GM19035 (cell line): ENCODE measurements at regions not wholly inside any gene's neighbourhood (a gene's known extent, or its start where the extent isn't known, plus 50 kb on each side); places are given as distances from the start of the nearest gene placed in this dataset.

Experiments
- ATAC-seq: cut with Tn5 transposase; IDR thresholded peaks from one replicate; pipeline ENCODE4 v1.9.1; 2021; ENCODE audit not compliant: unreplicated experiment

DNA sequence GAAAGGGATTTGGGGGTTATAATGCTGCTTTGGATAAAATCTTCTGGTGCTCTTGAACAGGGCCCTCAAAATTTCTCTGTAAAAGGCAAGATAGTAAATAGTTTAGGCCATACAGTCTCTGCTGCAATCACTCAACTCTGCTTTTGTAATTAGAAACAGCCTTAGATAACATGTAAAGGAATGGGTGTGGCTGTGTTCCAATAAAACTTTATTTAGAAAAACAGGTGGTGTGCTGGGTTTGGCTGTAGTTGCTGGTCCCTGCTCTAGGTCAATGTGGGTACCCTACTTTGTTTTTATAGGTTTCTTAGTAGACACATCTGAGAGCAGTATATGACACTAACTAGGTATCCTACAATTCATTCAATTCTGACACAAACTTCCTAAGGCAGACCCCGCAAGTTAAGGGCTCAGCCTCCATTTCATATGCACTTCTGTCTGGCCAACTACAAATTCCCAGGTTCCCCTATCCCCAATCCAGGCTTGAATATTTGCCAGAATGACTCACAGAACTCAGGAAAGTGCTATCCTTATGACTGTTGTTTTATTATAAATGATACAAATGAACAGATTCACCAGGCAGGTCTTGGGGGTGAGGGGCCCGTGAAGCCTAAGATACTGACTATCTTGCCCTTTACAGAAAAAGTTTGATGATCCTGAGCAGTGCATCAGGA, 349.9 kb downstream of the RPS24 start:
- ATAC-seq: no peak

DNA sequence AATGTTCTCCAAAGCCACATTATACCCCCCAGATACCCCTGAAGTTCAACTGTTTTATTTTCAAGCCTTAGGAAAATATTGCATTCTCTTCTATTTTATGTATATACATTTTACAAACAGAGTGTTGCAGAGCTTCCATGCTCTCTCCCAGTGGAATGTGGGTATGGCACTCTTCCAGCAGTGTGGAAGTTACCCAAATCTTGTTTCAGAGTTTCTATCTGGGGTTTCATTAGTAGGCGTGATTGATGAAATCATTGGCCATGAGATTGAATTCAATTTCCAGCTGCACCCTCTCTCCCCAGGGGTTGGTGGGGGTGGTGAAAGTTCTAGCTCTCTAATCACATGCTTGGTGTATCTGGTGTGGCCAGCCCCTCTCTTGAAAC, 350.4 kb downstream of the RPS24 start:
- ATAC-seq: no peak

DNA sequence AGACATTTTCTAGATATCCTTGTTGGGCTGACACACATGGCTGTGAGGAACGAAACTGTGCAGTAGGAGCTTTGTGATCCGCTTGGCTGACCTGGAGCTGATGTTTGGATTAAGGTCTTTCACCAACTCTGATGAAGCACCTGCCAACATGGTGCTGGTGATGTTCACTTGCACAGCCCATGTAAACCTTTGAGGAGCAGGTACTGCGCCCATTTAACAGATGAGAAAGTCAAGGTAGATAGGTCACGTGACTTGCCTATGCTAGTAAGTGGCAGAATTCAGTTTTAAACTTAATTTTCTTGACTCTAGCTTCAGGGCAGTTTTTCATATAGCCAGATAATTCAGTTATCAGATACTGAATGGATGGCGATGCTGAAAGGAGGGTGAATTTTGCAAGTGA, 351.9 kb downstream of the RPS24 start:
- no peak for ATAC-seq

DNA sequence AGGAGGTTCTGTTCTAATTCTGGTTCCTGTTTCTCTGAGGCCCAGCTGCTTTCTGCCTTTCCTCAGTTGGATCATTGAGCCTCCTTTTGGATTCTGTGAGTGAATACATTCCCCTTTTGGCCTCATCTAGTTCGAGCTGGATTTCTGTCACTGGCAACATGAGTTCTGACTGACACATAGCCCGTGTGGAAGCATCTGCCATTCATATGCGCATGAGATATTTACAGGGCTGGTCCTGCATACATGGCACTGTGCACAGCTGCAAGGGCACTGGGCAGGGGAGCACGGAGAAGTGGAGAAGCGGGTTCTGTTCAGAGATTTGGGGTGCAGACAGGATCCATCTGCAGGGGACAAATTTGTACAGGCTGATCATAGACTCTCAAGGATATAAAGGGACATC, 352.8 kb downstream of the RPS24 start:
- ATAC-seq: no peak

DNA sequence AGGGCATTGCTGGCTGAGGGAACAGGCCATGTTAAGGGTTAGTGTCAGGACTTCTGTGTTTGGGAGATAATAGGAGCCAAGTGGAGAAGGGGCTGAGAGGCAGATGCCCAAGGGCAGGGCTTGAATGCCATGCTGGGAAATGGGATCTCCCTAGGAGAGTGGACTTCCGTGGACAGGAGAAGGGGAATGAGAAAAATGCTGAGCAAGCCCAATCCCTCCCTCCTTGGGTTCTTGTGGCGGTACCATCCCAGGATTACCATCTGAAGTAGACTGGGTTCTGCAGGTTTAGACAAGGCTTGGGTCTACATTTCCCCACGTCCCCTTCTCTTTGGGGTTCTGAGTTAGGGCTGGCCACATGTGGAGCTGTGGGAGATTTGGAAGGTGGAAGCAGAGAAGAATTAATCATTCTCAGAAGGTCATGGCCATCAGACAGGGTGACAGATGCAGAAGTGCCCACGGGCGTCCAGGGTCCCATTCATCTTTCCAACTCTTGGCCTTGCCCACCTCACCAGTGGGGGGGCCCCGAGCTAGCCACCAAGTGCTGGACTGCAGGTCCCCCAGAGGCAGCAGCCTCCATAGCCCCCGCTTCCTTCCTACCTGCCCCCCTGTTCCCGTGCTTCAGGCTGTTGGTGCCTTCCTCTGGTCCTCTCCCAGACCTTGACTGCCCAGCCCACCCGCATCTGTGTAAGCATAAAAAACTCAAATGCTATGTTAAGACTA, 354.8 kb downstream of the RPS24 start:
- no peak for ATAC-seq

DNA sequence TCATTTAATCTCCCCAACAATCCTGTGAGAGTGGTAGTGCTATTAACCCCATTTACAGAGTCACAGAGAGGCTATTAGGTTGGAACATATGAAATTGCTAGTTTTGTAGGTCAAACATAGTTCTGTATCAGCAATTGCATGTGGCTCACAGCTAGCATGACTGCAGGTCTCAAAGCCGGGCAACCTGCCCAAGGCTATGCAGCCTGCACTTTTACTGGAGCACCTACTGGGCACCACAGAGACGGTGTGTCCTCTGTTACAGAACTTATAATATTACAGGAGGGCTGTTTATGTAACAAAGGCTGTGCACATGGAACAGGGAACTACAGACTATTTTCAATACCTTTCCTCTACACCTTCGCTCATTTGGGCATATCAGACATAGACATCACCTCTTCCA, 355.8 kb downstream of the RPS24 start:
- no peak for ATAC-seq

DNA sequence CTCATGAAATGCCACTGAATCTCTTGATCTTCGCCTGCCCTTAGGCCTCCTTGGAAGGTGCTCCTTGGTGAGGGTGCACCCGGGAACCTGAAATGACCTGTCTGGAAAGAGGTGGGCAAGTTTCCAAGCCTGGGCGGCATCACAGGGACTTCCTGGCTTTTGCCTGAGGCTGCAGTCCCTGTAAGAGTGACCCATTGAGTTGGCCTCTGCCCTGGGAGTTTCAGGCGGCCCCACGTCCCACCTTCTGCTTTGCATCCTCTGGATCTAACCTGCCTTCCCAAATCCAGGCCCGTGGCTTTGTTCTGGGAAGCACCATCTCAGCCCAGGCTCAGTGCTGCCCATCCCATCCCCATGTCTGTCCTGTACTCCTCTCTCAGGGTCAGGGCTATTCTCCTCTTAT, 356.4 kb downstream of the RPS24 start:
- ATAC-seq: no peak

DNA sequence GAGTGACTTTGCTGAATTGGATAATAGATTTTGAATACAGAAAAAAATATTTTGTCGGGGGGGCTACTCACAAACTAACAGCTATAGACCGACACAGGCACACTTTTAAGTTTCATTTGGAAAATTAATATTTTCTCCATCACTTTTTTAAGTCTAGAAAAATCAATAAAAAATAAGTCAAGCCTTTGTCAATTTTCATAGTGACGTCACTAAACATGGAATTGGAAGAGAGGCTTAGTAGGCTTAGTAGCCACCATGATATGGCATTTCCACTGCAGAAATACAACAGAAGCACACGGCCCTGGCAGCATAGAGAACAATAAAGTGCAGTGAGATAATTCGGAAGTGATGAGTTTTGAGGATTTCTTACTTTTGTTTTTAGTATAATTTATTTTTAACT, 357.2 kb downstream of the RPS24 start:
- ATAC-seq: no peak

DNA sequence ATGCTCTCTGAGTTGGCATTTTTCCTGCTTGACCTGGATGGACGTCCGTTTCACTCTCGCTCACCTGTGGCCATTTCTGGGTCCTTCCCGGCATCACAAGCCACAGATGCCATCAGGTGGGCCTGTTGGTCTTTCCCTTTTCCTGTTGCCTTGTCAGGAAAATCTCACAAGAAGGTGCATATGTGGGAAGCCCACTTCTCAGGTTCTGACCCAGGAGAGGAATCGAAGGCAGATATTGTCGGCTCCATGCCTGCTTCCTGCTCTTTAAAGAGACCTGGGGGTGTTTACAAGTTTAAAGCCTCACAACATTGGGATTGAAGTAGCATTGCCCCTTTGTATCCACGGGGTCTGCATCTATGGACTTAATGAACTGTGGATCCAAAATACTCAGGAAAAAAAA, 357.9 kb downstream of the RPS24 start:
- no peak for ATAC-seq

DNA sequence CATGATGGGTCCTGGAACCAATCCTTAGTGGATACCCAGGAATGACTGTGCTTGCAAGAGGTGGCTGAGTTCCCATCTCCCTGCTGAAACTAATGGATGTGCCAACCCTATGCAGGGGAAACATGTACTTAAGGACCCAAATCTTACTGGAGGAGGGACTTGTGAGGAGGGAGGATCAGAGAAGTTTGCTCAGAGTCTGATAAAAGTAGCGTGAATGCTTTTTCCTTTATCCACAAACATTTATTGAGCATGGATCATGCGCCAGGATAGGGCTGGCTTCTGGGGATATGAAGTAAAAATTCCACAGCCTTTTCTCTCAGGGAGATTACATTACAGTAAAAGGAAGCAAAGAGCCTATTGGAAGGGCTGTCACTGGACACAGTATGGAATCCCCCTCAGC, 358.5 kb downstream of the RPS24 start:
- ATAC-seq: no peak

DNA sequence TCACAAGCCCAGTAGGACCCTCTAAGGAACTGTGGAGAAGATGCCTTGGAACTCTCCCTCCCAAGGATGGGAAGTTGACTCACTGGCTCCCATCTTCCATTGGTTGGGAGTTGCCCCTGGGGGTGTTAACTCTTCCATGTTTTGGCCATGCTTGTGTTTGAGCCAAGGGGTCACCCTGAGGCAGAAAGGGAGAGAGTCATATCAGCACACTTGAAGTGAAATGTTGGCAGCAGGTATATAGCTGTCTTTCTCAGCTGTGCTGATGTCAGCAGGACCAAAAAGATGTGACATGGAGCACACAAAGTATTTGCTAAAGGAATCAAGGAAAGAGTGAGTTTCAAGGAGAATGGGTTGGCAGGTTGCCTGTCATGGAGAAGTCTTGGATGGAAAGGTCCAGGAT, 359.4 kb downstream of the RPS24 start:
- ATAC-seq: no peak

DNA sequence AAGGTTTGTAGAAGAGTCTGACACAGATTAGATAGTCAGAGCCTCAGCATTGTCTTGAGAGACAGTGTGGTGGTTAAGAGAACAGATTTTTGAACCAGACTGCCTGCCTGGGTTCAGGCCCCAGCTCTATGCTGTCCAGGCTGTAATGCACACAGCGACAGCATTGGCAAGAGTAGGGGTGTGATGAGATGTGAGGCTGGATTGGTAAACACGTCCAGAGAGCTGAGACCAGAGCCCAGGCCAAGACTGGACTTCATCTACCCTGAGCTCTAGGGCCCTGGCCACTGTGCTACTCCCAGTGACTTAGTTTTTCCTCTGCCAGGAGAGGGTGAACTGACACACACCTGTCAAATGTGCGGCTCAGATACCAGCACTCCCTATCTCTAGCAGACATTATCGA, 360.4 kb downstream of the RPS24 start:
- no peak for ATAC-seq

DNA sequence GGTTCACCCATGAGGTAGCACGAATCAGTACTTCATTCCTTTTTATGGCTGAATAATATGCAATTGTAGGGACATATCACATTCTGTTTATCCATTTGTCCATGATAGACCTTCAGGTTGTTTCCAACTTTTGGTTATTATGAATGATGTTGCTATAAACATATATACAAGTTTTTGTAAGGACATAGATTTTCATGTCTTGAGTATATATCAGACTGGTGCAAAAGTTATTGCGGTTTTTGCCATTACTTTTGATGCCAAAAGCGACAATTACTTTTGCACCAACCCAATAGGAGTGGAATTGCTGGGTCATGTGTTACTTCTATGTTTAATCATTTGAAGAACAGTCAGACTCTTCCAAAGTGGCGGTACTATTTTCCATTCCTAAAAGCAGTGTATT, 361.5 kb downstream of the RPS24 start:
- no peak for ATAC-seq

DNA sequence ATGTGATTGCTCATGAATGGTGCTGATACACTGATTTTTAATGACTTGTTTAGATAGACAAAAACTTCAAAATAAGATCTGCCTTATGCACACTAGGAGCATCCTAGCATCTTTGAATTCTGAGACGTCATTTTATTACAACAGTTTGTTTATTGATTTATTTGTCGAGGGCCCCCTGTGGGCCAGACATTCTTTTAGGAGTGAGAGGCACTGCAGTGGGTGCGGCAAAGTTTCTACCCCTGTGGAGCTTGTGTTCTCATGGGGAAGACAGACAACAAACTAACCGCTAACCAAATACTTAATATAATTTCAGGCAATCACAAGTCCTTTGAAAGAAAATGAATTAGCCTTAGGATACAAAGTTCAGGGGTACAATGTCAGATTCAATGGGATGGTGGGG, 363.1 kb downstream of the RPS24 start:
- ATAC-seq: no peak

DNA sequence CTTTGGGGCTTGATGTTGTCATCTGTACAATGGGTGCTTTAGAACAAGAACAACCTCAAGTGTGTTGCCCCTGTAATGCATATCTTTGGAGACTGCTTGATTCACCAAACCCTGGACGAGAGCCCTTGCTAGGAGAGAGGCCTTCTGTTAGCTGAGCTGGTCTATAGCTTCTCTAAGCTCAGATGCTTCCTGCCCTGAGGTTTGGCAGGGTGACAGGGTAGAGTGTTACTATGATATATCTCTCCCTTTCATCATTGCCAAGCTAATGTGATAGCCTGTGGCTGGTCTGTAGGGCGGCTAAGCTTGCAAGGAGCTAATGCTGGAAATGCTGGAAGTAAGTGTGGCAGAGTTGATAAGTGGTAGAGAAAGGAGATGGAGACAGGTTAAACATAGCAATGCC, 364.1 kb downstream of the RPS24 start:
- no peak for ATAC-seq

DNA sequence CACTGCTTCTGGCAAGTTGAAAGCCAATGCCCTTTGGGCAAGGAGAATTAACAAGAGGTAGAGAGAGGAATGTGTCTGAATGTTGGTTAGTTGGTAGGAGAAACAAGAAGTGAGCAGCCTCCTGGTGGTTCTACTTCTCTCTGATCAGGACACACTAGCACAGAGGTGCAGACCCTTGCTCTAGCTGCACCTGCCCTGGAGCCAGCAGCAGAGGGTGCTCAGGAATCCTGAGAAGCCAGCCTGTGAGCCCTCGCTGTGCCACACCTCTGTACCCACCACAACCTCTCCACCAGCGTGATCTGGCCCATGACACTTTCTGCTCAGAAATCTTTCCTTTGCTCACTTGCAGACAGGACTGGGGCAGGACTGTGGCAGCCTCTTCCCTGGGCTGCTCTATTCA, 364.7 kb downstream of the RPS24 start:
- ATAC-seq: no peak

DNA sequence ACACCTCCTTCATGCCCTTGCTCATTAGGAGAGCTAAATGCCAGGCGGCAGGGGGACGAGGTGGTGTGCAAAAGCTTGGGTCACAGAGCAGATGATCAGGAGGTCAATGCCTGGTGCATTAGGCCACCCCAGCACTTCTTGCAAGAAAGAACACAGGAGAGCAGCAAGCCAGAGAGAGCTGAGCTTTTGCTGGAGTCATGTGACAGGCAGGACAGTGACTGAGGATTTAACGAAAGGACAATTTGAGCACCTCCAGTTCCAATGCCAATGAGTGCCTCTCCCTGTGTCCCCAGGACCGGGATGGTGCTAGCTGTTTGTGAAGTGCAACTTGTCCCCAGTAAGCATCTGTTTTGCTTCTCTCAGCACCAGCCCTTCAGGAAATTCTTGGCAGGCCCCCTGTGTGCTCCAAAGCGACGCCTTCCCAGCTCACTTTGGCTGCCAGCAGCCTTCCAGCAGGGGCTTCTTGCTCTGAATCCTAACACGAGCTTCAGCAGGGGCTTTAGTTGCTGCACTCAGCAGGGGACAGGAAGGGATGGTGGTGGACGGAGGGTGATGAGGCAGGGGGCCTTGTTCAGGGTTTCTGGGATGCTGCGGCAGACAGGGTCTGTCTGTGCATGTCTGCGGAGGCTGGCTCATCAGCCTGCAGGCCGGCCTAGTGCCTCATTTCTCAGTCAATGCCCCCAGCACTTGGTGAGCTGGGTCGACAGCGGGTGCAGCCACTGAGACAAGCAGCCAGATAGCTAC, 368.1 kb downstream of the RPS24 start:
- ATAC-seq: no peak

DNA sequence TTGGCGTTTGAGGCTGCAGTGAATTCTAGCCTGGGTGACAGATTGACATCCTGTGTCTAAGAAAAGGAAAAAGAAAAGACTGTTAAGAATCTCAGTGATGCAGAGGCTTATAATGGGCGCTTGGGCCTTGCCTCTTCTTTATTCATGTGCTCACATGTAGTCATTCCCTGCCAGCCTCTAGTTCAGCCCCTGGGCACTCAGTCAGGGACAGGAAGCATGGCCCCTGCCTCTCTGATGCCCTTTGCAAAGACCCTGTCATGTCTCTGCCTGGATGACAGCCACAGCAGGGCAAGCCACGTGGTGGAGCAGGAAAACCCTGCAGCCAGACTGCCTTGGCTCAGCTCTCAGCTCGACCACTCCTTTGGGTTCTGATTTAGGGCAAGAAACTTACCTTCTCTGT, 368.9 kb downstream of the RPS24 start:
- no peak for ATAC-seq

DNA sequence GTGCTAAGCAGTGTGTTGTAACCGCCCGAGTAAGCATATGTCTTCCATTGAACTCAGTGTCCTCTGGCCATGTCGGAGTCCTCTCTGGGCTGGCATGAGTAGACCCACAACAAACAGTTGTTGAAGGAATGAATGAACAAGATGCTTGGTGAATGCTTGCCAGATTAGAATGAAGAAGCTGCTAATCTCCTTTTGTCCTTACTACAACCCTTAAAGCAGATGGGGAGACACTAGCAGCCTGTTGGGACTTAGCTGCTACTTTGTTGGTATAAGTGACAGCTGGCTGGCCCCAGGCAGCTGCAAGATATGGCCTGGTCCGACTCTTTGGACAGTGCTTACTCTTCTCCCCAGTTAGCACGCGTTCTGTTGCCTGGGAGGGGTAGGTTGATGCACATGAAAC, 370.1 kb downstream of the RPS24 start:
- ATAC-seq: no peak

DNA sequence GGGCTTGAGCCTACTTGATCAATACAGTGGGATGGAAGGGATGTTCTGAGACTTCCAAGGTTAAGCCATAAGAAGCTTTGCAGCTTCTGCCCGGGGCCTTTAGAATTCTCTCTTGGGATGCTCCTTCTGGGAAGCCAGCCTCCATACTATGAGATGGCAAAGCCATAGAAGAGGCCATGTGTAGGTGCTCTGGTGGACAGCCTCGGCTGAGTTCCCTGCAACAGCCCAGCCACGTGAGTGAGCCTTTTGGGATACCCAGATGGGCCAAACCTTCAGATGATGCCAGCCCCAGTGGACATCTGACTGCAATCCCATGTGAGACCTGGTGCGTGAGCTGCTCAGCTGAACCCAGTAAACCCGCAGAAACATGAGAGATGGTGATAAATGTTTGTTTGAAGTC, 370.6 kb downstream of the RPS24 start:
- no peak for ATAC-seq

DNA sequence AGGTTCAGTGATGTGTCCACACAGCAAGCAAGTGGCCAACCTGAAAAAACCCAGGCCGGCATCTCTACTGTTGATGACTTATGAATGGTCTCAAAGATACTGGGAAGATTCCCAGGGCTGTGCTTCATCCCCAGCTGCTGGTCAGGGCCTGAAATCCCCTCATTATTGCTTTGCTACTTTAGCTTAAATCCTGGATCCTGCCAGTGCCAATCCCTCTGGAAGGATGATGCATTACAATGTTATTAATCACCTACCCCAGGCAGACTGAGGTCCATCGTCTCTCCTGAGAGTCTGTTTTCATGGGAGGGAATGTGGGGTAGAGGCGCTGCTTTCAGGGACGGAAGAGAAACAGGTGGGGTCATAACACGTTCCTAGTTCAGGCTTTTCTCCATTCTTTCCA, 371.6 kb downstream of the RPS24 start:
- no peak for ATAC-seq

DNA sequence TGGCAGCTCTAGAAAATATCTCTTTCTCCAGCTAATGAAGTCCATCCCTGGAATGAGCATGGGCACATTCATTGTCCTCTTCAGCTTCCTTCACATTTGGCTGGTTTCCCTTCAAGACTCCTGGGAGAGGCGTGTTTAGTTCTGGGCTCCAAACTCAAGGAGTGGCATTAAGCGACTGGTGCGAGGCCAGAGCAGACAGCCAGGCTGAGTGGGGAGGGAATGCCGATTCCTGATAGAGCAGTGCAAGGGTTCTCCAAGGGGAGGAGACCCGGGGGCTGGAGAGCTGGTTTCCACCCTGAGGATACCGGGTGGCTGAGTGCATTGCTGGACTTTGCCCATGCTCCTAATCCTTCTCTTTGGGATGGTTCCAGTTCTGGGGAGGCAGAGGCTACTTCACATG, 372.1 kb downstream of the RPS24 start:
- ATAC-seq: no peak
